PC-9 (cell line): ENCODE measurements at regions not wholly inside any gene's neighbourhood (a gene's known extent, or its start where the extent isn't known, plus 50 kb on each side); places are given as distances from the start of the nearest gene placed in this dataset.

Source experiments
- CTCF ChIP-seq: fragments of 200-600 bp; sonication (generic); conservative IDR thresholded peaks from 2 replicates; pipeline ENCODE4 v1.6.1; 2017; ENCODE audit warnings: mixed run types, antibody characterized with exemption, mild to moderate bottlenecking, moderate library complexity
- EZH2 ChIP-seq: fragments of 200-600 bp; sonication (generic); IDR thresholded peaks from 2 replicates; pipeline ENCODE4 v1.8.0; 2017; ENCODE audit warnings: antibody characterized with exemption, low read depth

DNA sequence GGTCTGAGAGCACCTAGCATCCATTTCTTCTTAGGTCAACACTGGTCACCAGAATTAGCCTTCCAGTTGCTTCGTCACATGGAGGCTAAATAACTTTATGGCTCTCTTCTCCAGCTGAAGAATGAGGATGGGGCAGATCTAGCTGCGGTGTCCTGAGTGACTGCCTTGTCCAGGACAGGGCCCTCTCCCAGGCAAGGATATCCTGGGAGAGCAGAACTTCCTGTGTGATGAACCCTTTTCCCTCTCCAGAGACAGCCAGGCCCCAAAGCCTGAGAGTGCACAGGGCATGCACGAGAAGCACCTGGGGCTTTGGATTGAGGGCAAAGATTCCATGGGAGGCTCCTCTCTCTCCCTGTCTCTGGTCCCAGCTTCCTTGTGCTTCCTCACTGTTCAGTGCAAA, 108.2 kb upstream of the MAMLD1 start:
- TF ChIP-seq CTCF (no peak), EZH2 (no peak)
